Spleen (tissue), 7 donors: ENCODE measurements at regions not wholly inside any gene's neighbourhood (a gene's known extent, or its start where the extent isn't known, plus 50 kb on each side); places are given as distances from the start of the nearest gene placed in this dataset.

Experiments
- POLR2A ChIP-seq, 3 donors: fragments of 450-650 bp; IDR thresholded peaks; one replicate each; pipeline ENCODE4 v1.5.1; 2017; ENCODE audit warnings: antibody characterized with exemption in 3 of 3, mild to moderate bottlenecking in 1 of 3
- POLR2AphosphoS5 ChIP-seq, 3 donors: sonication (generic); formaldehyde crosslinking; IDR thresholded peaks; one replicate each; pipeline ENCODE4 v1.5.1; 2017; ENCODE audit warnings: antibody characterized with exemption in 3 of 3
- TF ChIP-seq, protein P1 (sequence below), 11 experiments: fragments of 200-600 bp in 7 of 11; fragments of 450-650 bp in 4 of 11; sonication (generic) in 4 of 11; IDR thresholded peaks in 8 of 11; conservative IDR thresholded peaks in 3 of 11; 1 replicate in 7 of 11; 2 replicates in 4 of 11; pipeline versions ENCODE4 v1.4.0 to v1.8.0; 2016 to 2021; ENCODE audit warnings: antibody characterized with exemption in 11 of 11, inconsistent platforms in 4 of 11, mild to moderate bottlenecking in 1 of 11
- donor health status: DM: no; HTN: no; CAD: no; lungs with moderate emphysema.
- donor health status: DM: no; HTN: no; CAD: no.
- donor health status: DM: no; HTN: no; CAD: no.

DNA sequence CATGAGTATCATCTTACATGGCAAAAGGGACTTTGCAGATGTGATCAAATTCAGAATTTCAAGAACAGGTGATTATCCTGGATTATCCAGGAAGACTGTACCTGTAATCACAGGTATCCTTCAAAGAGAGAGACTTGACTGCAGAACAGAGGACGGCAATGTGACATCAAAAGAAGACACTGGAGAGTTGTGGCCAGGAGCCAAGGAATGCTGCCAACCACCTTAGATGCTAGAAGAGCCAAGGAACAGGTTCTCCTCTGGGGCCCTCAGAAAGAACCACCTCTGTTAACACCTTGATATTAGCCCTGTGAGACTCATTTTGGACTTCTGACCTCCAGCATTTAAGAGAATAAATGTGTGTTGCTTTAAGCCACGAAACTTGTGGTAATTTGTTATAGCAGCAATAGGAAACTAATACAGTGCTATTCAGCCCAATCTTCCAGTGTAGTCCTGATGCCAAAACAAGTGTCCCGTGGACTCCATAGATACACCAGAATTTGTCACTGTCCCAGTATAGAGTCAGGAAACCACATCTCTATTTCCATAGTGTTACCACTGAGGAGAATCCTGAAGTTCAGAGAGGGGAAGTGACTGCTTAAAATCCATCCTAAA is 330.6 kb upstream of the TLE3 start:
- TF ChIP-seq, protein P1, sequence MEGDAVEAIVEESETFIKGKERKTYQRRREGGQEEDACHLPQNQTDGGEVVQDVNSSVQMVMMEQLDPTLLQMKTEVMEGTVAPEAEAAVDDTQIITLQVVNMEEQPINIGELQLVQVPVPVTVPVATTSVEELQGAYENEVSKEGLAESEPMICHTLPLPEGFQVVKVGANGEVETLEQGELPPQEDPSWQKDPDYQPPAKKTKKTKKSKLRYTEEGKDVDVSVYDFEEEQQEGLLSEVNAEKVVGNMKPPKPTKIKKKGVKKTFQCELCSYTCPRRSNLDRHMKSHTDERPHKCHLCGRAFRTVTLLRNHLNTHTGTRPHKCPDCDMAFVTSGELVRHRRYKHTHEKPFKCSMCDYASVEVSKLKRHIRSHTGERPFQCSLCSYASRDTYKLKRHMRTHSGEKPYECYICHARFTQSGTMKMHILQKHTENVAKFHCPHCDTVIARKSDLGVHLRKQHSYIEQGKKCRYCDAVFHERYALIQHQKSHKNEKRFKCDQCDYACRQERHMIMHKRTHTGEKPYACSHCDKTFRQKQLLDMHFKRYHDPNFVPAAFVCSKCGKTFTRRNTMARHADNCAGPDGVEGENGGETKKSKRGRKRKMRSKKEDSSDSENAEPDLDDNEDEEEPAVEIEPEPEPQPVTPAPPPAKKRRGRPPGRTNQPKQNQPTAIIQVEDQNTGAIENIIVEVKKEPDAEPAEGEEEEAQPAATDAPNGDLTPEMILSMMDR (IDR thresholded peaks at IDR 0.05 in 8 of 11, conservative IDR thresholded peaks at IDR 0.05 in 3 of 11) = no peak
- no peak for TF ChIP-seq POLR2A (IDR thresholded peaks at IDR 0.05)
- no peak for TF ChIP-seq POLR2AphosphoS5 (IDR thresholded peaks at IDR 0.05)
